NCI-H69 (cell line): ENCODE measurements at regions not wholly inside any gene's neighbourhood (a gene's known extent, or its start where the extent isn't known, plus 50 kb on each side); places are given as distances from the start of the nearest gene placed in this dataset.
A peak's percentile ranks its signal among the peaks of the same experiment; 100 is the strongest.
"Not testable (repeated sequence)": the region's sequence is repeated elsewhere in the genome, so short reads cannot be mapped to it uniquely, and the experiment has no call there.

Experiments
- DNase-seq: peaks from one replicate; lab custom pipeline; 2025; lab: John Stamatoyannopoulos, UW

DNA sequence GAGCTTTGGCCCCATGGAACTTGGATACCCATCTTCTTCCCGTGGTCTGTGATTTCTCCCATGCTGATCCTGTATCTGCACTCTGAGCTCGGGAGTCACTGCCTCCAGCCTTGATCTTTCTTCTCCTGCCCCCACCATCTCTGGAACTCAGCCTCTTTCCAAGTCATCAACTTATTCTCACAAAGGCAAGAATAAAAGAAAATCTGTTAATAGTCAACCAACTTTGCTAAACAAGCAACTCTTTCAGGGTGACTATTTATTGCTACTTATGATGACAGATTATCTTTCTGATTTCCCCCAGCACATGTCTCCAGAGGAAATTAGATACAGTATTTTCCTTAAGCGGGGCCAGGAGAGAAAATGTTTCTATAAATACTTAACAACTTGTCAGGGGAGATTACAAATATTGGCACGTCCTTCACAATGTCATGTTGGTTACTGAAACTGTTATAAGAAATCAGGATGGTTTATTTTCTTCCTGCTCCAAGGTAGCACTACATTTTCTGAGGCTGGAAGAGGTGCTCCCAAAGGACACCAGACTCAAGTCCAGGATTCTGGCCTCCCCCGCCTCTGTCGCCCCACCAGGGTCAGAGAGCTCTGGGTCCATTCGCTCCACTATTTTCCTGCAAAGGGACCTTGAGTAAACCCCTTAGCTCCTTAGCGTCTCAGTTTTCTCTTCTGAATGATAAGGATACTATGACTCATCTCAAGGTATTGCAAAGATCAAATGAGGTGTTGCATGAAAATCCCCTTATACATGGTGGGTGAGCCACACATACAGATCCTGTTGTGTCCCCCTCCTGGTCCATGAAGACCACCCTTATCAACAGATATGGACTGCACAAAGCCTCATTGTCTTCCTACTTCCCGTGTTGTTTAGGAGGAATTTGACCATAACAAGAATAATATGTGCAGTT is 205.2 kb upstream of the WSCD1 start:
- DNase-seq: no peak

DNA sequence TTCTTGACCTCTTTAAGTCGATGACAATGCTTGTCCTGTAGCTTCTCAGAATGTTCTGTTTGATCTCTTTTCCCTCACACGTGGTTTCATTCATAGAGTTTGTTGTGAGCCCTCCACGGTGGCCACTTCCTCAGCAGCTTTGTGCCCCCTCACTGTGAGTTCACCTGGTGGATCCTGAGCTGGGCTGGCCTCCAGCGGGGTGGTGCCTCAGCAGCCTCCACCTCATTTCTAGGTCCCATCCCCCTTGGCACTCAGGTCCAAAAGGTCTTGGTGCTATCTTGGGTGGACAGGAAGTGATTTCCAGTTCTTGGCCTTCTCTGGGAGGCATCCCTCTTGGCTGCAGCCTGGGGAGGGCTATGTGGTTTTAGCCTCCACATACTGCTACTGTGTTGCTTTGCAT is 203.2 kb upstream of the WSCD1 start:
- no peak for DNase-seq

DNA sequence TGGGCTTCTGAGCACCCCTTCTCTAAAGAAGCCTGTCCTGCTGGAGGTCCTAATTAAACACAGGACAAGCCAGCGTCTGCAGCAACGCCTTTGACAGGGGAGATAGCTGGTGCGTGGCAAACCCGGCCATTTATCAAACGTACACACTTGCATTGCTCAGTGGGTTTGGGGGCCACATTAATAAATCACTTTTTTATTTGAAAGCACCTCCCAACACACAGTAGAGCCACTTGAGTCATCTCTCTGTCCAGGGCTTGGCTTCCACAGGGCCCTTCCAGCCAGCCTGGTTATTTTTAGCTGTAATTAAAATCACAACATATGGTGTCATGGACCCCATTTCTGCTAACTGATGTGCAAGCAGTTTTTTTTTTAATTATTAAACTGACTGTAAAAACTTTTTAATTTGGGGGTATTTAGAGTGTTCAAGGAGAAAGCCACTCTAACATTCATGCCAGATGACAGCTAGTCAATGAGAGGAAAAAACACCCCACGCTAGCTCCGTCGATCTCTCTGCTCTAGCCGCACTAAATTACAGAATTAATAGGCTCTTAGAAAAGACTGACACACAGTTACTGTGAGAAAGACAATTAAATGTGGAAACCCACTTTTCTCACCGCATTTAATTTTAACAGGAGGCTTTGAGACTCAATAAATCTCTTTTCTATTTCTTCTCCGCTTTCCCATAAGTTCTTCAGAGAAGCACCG is 201.0 kb upstream of the WSCD1 start:
- no peak for DNase-seq

DNA sequence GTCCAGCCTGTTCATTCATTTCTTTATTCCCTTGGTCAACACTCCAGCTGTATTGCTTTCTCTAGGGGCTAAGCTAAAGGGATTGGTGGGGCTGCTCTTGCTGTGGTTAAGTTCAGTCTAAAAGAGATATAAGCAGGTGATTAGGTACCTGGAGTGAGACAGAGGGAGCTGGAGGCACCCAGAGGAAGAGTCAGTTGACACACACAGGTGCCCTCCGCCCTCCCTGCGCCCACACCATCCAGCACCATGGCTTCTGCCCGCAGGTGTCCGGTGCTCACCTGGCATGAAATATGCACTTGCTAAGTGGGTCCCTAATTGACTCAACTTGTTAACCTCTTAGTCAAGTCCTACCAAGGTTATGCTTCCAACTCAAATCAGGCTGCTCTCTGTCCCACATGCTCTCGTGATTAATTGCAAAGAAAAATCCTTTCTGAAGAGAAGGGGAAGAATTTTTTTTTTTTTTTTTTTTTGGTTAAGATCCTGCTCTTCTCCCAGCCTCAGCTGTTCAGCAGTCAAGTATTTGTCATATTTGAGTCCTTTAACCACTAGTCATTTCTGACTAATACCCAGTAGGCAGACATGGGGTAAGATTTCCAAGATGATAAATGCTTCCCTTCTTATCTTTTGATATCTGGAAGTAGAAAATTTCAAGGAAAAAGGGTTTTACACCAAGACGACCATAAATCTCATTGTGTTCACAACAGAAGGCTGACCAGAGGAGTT is 199.8 kb upstream of the WSCD1 start:
- DNase-seq: no peak

DNA sequence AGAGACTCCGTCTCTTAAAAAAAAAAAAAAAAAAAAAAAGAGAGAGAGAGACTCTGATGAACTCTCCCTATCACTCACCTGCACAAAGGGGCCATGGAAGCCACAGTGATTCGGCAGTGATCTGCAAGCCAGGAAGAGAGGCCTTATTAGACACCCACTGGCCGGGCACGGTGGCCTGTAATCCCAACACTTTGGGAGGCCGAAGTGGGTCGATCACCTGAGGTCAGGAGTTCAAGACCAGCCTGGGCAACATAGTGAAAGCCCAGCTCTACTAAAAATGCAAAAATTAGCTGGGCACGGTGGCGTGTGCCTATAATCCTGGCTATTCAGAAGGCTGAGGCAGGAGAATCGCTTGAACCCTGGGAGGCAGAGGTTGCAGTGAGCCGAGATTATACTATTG is 198.5 kb upstream of the WSCD1 start:
- no peak for DNase-seq

DNA sequence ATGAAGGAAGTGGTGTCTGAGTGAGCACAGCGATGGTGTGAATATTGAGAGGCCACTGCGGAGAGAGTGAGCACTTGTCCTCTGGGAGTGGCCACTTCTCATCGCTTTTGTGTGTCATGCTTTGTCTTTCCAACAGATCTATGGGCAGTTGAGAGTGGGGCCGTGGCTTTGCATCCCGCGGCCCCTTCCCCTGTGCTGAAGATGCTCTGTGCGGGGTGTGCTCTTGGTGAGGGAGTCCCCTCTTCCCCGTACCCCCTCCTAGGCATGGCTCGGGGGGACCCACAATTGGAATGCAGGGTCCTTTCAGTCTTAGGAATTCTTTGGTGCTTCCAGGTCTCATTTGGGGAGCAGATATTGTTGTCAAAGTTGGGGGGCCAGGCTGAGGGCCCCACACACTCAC is 197.3 kb upstream of the WSCD1 start:
- DNase-seq: no peak

DNA sequence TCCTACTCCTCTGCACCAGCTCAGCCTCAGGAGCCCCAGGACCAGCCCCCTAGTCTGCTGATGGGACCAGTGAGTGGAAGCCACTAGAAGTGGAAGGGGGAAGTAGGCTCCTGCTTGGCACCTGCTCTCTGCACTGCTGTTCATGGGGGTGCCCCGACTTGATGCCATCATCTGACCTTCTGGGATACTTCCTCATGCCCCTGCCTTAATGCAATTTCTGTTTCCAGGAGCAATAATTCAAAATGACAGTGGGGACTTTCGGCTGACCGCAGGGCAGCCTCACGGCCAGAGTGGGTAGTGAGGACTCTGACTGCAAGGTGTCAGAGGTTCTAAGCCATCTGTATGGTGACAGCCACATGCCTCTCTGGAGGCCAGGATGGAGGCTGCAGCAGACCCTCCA is 196.4 kb upstream of the WSCD1 start:
- DNase-seq: no peak

DNA sequence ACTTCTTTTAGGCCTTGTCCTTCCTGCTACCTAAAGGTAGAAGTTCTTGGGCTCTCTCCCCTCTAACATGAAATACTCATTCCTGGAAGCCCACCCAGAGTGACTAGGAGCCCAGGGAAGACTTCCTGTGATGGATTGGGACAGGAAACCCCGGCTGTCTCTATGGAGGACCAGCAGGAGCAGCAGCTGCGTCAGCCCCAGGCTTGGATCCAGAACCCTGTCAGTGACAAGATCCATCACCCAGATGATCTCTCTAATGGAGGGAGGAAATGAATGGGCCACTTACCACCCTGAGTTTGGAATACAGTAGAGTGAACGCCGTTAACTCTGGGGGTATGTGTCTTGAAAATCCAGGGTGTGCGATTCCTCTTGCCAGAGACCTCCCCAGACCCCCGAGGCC is 195.7 kb upstream of the WSCD1 start:
- DNase-seq: no peak

DNA sequence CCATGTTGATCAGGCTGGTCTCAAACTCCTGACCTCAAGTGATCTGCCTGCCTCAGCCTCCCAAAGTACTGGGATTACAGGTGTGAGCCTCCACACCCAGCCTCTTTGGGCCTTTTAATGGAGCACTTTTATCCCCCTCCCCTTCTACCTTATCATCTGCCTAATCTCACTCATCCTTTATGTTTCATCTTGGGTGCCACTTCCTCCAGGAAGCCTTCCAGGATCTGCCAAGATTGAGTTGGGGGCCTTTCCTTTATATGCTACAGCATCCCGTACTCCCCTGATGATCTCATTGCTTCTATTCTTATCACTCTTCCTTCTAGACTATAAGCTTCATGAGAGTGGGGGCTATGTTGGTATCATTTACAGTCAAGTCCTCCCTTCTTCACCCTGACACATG is 192.8 kb upstream of the WSCD1 start:
- no peak for DNase-seq

DNA sequence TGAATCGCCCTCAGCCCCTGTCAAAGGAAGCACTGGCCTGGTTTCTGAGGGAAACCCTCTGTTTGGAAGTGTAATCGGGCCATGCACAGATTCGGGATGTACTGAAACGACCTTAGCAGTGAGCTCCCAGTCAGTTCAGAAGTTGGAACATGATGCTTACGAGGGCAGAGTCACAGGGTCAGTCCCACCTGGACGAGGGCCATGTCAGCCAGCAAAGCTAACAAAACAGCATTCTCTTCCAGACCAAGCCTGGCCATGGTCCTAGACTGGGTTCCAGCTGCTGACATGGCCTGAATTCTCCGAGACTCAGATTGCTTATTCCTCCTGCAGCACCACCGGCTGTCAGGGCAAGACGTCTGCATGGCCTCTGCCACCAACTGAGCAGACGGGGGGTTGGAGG is 192.2 kb upstream of the WSCD1 start:
- no peak for DNase-seq

DNA sequence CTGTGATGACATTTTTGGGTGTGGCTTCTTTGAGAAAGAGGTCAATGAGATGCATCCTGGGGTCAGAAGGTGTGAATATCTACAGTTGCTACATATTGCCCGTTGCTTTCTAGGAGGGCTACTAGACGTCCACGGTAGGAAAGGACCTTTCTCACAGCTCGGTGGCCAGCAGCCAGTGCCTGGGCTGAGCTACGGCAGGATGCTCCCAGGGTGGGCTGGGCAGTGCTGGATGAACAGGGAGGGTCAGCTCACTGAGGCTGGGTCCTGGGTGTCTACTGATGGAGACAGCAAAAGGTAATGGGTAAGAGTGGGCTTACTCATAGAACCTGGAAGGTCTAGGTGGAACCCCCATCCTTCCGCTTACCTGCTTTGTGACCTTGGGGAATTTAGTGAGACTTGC is 188.3 kb upstream of the WSCD1 start:
- DNase-seq: no peak

DNA sequence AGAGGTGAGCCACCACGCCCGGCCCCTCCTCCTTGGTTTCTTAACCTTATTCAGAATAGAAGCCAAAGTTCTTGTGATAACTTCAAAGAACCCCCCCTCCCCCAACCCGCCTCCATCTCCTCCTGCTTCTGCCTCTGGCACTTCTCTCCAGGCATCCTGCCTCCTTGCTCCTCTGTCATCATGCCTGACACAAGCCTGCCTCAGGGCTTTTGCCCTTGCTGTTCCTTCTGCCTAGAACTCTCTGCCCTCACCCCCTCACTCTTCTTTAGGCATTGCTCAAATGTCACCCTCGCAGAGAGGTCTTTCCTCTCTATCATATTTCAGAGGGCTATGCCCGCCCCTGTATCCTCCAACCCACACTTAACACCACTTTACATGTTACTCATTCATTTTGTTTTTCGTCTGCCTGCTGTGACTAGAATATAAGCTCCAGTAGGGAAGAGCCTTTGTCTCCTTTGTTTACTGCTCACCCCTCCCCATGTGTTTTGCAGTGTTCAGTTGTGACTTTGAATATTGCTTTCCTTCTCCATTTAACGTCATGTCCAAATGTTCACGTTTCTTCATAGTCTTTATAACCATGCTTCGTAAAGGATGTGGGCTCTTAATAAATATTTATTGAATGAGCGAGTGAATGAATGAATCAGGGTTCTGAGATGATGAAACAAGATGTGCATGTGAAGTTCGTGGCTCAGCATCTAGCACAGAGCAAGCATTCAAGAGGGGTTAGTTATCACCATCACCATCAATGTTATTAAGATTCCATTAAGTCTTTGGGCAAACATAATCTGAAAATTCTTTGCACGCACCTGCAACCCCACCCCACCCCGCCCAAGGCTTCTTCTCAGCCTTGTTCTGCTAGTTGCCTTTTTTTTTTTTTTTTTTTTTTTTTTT is 186.2 kb upstream of the WSCD1 start:
- peak; percentile 35 for DNase-seq

DNA sequence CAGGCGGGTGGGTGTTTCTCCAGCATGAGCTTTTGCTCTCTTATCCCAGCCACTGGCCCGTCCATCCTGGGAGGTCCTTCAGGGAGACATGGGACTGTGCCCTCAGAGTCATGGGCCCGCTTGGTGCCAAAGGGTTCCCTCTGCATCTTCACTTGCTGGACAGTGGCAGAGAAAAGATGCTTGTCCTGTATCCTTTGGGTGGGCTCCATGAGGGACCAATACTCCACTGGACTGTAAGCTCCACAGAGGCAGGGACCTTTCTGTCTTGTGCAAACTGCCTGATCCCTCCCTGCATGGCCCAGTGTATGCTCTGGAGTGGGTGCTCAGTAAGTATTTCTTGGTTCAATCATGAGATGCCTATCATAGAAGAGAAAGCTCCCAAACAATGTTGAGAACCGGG is 184.8 kb upstream of the WSCD1 start:
- DNase-seq: no peak

DNA sequence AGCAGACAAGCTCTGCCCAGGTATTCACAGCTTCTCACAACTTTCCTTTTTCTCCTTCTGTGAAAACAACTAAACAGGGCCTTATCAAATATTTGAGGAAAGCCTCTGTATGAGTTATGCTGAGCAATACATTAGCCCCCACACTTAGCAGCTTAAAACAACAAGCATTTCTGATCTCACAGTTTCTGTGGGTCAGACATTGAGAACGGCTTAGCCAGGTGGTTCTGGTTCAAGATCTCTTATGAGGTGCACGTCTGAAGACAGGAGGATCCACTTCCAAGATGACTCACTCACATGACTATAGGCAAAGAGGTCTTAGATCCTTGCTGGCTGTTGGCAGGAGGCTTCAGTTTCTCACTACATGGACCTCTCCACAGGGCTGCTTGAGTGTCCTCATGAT is 181.4 kb upstream of the WSCD1 start:
- DNase-seq: no peak

DNA sequence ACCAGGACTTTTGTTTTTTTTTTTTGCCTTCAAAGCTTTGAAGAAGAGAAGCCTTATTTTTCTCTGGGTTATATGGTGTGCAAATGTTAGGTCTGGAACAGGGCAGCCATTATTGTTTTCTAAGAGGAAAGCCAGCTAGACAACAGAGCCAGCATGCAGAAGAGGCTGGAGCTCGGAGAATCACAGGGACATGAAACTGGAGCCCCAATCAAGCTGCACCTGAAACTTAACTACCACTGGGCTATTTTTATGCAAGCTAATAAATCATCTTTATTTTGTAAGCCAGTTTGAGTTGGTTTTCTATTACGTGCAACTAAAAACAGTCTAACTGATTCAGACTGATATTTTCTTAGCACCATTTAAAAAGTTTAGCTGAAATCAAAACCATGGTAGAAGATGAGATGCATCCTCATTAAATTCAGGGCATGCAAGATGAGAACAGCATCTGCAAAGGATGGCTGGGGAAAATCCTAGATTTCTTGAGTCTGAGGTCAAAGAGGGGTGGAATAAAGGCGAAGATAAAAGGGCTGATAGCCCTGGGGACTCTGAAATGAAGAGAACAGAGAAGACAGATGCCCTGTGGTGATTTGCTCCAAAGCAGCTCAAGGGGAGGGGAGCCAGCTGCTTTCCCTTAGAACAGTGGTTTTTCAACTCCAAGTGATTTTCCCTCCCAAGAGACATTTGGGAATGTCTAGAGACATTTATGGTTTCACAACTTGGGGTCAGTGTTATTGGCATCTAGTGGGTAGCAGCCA is 177.1 kb upstream of the WSCD1 start:
- peak; percentile 24 for DNase-seq

DNA sequence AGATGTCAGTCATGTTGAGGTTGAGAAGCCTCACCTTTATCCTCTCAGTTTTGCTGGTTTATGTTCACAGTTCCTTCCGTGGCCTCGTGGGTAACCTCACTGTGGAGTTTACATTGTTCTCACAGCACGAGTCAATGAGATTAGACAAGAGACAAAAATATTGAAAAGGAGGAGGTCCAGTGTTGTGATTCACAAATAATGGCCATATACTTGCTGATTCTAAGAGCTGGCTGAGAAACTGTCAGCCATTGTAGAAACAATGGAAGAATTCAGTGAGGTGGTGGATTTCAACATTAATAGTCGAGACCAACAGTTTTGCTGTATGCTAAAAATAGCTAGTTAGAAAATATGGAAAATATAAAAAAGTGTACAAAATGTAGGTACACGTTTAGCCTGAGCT is 176.4 kb upstream of the WSCD1 start:
- DNase-seq: no peak

DNA sequence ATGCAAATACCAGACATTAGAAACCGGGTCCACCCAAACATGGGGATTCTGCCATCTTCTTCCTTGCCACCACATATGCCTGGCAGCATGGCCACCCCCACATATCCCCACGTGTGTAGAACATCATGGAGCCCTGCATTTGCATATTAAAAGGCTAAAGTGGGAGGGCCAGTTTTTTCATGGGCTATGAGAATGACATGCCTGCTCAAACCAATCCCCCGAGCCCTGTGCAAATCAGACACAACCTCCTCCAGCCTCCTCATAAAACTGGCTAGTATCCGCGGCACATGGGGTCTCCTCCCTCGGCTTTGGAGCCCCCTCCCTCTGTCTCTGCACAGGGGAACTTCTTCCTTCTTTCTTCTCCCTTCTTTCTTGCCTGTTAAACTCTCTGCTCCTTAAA is 174.9 kb upstream of the WSCD1 start:
- no peak for DNase-seq

DNA sequence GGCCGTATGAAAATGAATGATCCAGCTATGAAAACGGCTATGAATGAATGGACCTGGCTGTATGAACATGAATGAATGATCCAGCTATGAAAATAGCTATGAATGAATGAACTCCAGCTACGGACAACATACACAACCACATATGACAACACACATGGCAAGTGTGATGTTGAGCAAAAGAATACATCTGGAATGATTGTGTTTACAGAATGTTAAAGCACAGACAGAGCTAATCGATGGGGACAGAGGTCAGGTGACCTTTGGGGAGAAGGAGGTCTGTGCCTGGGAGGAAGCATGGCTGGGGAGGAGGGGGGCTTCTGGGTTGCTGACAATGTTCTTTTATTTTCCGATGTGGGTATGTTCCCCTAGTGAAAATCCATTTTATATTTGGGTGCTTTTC is 174.0 kb upstream of the WSCD1 start:
- DNase-seq: no peak

DNA sequence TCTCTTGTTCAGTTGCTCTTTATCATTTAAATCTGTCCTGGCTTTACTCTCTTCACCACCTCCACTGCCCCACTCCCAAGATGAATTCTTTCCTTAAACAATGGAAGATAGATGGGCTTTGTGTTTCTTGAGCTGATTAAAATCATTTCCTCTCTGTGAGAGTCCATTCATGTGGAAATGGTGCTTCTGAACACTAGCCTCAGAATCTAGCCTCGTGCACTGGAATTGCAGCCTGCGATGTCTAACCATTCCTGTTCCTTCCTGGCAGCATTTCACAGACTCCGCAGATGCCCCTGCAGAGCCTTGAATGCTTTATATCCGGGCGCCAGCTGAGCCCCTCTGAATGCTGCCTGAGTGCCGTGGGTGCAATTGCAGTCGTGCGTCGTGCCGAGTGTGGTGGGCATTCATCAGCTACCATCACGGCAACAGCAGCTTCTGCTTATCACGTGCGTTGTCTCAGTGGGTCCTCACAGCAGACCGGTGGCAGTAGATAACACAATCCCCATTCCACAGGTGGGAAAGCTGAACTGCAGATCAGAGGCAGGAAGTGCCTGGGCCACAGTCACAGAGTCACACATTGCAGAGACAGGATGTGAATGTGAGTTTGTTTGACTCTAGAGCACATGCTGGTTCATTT is 172.8 kb upstream of the WSCD1 start:
- peak; percentile 40 for DNase-seq

DNA sequence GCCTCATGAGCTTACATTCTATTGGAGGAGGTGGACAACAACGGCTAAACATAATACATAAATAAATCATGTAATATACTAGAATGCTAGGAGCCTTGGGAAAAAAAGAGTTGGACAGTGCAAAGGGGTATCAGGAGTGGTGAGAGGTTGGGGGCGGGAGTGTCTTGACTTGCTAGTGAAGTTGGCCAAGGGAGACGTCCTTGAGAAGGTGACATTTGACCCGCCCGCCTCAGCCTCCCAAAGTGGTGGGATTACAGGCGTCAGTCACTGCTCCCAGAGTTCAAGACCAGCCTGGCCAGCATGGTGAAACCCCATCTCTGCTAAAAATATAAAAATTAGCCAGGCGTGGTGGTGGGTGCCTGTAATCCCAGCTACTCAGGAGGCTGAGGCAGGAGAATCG is 172.2 kb upstream of the WSCD1 start:
- DNase-seq: not testable (repeated sequence)

DNA sequence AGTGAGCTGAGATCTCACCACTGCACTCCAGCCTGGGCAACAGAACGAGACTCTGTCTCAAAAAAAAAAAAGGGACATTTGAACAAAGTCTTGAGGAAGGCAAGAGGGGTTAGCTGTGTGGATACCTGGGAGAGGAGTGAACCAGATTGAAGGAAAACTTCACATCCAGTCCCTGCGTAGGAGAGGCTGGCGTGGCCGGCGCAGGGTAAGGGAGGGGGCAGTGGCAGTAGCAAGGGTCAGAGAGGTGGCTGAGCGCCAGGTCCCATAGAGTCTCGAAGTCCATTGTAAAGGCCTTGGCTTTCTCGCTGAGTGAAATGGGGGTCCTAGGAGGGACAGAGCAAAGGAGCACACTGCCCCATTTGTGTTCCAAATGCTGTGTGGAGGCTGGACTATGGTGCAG is 171.8 kb upstream of the WSCD1 start:
- DNase-seq: no peak
